Immature natural killer cell (primary cell): ENCODE measurements at regions not wholly inside any gene's neighbourhood (a gene's known extent, or its start where the extent isn't known, plus 50 kb on each side); places are given as distances from the start of the nearest gene placed in this dataset.

Experiments
- DNase-seq, 3 donors: peaks; one replicate each; pipeline ENCODE4 v3.0.0; 2022; ENCODE audit warnings: mixed read lengths in 1 of 3
- H3K27ac Mint-ChIP-seq, 6 donors: one replicate each; pipeline ENCODE4 v1.8.0; 2020; ENCODE audit warnings: mixed read lengths in 6 of 6, mild to moderate bottlenecking in 5 of 6, inconsistent platforms in 4 of 6, moderate library complexity in 3 of 6
- H3K27me3 Mint-ChIP-seq, 3 donors: one replicate each; pipeline ENCODE4 v1.8.0; 2020 to 2021; ENCODE audit warnings: low read depth in 3 of 3, mild to moderate bottlenecking in 3 of 3, mixed read lengths in 3 of 3, moderate library complexity in 3 of 3, inconsistent platforms in 1 of 3
- H3K36me3 Mint-ChIP-seq, 3 donors: one replicate each; pipeline ENCODE4 v1.8.0; 2020; ENCODE audit warnings: mixed read lengths in 3 of 3, inconsistent platforms in 2 of 3, mild to moderate bottlenecking in 2 of 3
- H3K4me1 Mint-ChIP-seq, 2 donors: one replicate each; pipeline ENCODE4 v1.8.0; 2020; ENCODE audit warnings: inconsistent platforms in 2 of 2, mild to moderate bottlenecking in 2 of 2, mixed read lengths in 2 of 2, moderate library complexity in 1 of 2
- H3K4me3 Mint-ChIP-seq, 5 donors: one replicate each; pipeline ENCODE4 v1.8.0; 2020; ENCODE audit warnings: mild to moderate bottlenecking in 5 of 5, mixed read lengths in 5 of 5, inconsistent platforms in 3 of 5, moderate library complexity in 3 of 5
- H3K9me3 Mint-ChIP-seq, 6 donors: one replicate each; pipeline ENCODE4 v1.8.0; 2020; ENCODE audit warnings: mild to moderate bottlenecking in 6 of 6, mixed read lengths in 6 of 6, inconsistent platforms in 4 of 6, moderate library complexity in 3 of 6

DNA sequence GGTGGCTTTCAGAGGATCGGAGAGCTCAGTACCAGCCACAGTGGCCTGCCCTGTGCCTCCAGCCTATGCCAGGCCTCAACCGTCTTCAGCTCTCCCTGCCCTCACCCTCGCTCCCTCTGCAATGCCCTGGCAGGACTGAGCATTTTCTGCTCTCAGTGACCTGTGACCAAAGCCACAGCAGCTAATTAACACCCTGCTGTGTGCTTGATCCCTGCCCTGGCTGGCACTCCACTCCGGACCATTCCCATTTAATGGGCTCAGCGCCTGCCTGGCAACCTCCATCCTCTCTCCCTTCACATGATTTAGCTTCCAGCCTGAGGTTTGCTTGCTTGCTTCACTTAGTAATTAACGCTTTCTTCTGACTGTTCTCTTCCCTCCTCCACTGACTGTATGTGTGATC lies 287.5 kb downstream of the LRFN2 start:
- Mint-ChIP-seq H3K4me3 (no peak overlapping the region), H3K4me1 (no peaks in the 10 kb centered on the region), H3K27me3 (peaks cover 4 to 14% (median 4%) of the 10 kb centered on the region in 3 donors), H3K9me3 (peaks cover 0 to 4% (median 0%) of the 10 kb centered on the region in 6 donors), H3K36me3 (no peaks in the 10 kb centered on the region), H3K27ac (no peak overlapping the region)
- no peak for DNase-seq

DNA sequence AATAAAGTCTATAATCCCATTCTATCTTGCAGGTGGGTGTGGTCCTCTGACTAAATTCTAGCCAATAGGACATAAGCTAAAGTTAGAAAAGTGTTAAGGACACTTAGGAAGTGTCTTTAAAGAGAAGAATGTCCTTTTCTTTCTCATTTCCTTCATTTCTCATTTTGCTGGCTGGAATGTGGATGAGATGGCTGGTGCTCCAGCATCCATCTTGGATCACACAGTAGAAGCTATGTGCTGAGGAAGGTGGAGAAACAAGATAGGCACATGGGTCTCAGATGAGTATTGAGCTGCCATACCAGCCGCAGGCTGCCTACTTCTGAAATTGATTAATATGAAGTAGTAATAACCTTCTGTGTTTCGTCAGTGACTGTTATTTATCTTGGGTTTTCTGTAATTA lies 289.0 kb downstream of the LRFN2 start:
- H3K9me3 Mint-ChIP-seq: peaks cover 0 to 4% (median 0%) of the 10 kb centered on the region in 6 donors
- no peak for DNase-seq
- peaks cover 1 to 14% (median 2%) of the 10 kb centered on the region in 3 donors for H3K27me3 Mint-ChIP-seq
- no peak overlapping the region for H3K4me3 Mint-ChIP-seq
- no peak overlapping the region for H3K27ac Mint-ChIP-seq
- no peaks in the 10 kb centered on the region for H3K4me1 Mint-ChIP-seq
- H3K36me3 Mint-ChIP-seq: no peaks in the 10 kb centered on the region

DNA sequence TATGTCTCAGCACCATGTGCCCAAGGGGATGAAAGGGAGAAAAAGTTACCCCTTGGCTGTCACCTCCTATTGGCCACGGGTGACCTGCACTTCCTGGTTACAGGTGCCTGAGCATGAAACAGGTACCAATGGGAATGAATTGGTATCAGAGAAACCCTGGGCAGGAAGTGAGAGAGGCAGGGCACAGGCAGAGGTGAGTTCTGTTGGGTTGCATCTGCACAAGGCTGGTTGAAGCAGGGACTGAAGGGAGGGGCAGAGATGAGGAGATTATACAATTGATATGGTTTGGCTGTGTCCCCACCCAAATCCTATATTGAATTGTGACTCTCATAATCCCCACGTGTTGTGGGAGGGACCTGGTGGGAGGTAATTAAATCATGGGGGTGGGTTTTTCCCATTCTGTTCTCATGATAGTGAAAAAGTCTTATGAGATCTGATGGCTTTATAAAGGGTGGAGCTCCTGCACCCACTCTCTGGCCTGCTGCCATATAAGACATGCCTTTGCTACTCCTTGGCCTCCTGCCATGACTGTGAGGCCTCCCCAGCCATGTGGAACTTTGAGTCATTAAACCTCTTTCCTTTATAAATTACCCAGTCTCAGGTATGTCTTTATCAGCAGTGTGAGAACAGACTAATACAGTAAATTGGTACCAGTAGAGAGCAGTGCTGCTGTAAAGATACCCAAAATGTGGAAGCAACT lies 291.8 kb downstream of the LRFN2 start:
- DNase-seq: no peak
- H3K4me3 Mint-ChIP-seq: no peak overlapping the region
- no peak overlapping the region for H3K27ac Mint-ChIP-seq
- H3K36me3 Mint-ChIP-seq: no peaks in the 10 kb centered on the region
- H3K4me1 Mint-ChIP-seq: no peaks in the 10 kb centered on the region
- H3K9me3 Mint-ChIP-seq: peaks cover 0 to 4% (median 0%) of the 10 kb centered on the region in 6 donors
- H3K27me3 Mint-ChIP-seq: peaks cover 1 to 15% (median 5%) of the 10 kb centered on the region in 3 donors

DNA sequence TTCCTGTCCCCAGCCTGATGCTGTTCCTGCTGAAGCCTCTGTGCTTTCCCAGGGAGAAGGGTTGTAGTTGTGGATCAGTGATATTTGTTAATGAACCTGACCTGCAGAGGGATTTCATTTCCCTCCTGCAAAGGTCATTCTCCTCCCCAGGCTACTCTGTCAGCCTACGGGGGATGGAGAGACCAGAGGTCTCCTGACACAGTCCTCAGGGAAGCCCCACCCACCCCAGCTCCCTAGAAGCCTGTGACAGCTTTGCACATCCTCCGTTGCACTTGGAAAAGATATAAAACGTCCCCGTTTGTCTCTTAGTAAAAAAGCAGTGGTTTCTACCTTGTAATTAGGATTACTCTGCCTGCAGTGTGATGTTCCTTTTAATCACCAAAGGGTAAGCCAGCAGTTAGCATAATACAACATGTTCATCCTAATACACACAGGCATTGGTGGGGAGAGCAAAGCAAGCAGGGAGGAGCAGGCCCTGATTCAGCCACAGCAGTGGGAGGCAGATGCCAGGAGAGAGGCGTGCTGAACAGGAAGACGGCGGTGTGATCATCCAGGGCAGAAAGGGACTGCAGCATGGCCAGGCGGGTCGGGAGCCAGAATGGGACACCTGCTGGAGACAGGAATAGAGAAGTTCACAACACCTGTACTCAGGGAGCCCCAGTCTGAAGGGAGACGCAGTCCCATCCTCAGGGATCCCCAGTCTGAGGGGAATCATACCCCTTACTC lies 293.5 kb downstream of the LRFN2 start:
- H3K4me3 Mint-ChIP-seq: no peak overlapping the region
- no peaks in the 10 kb centered on the region for H3K36me3 Mint-ChIP-seq
- no peaks in the 10 kb centered on the region for H3K4me1 Mint-ChIP-seq
- no peak overlapping the region for H3K27ac Mint-ChIP-seq
- no peak for DNase-seq
- H3K27me3 Mint-ChIP-seq: peaks cover 4 to 13% (median 5%) of the 10 kb centered on the region in 3 donors
- H3K9me3 Mint-ChIP-seq: peaks cover 0 to 2% (median 0%) of the 10 kb centered on the region in 6 donors

DNA sequence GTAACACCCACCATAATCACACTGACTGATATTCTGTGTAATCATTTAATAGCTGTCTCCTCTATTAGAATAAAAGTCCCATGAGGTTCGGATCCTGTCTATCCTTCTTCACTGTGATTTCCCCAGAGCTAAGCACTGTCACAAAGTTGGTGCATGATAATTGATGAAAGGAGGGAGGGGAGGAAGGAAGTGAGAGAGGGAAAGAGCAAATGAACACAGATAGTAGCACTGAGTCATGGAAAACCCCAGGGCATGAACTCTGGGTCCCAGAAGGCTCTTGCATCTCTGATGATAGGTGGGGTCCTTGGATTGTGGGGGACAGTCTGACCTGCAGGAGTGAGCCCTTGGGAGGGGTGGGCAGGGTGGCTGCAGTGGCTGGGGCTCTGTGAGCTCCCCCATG lies 294.1 kb downstream of the LRFN2 start:
- no peak overlapping the region for H3K4me3 Mint-ChIP-seq
- no peak overlapping the region for H3K27ac Mint-ChIP-seq
- no peaks in the 10 kb centered on the region for H3K36me3 Mint-ChIP-seq
- no peaks in the 10 kb centered on the region for H3K4me1 Mint-ChIP-seq
- peaks cover 0 to 2% (median 0%) of the 10 kb centered on the region in 6 donors for H3K9me3 Mint-ChIP-seq
- peaks cover 4 to 13% (median 5%) of the 10 kb centered on the region in 3 donors for H3K27me3 Mint-ChIP-seq
- DNase-seq: no peak

DNA sequence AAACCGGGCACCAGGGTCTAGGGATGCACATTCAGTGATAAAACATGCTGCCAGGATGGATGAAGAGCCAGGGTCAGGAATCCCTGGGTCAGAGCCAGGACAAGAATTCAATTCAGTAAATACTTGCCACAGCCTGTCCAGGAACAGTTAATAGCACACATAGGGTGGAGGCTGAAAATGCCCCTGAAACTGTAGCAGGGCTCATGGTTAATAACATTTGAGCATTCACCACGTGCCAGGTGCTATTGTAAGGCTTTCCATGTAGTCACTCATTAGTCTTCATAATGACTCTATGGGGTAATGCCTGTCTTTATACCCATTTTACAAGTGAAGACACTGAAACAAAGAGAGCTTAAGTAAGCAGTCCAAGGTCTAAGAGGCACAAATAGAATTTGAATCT lies 296.3 kb downstream of the LRFN2 start:
- H3K27me3 Mint-ChIP-seq: peaks cover 5 to 8% (median 6%) of the 10 kb centered on the region in 3 donors
- H3K9me3 Mint-ChIP-seq: no peaks in the 10 kb centered on the region
- no peak overlapping the region for H3K27ac Mint-ChIP-seq

DNA sequence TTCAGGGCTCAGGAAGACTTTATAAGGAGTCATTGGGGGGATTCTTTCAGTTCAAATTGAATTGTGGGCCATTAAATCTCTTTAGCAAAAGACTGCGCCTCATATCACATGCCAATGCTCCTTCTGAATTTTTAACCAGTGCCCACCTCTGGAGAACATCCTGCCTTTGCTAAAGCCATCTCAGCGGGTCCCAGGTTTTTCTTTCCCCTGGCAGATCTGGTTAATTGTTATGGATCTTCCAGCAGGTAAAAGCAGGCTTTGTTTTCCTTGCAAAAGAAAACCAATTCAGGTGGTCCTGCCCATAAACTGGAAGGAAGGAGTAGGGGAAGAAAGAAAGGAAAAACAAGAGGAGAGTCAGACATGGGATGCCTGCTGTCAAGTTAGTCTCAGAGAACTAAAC lies 298.2 kb downstream of the LRFN2 start:
- H3K27me3 Mint-ChIP-seq: peaks cover 4 to 10% (median 6%) of the 10 kb centered on the region in 3 donors
- H3K9me3 Mint-ChIP-seq: no peaks in the 10 kb centered on the region
- H3K4me3 Mint-ChIP-seq: no peak overlapping the region
- H3K36me3 Mint-ChIP-seq: no peaks in the 10 kb centered on the region
- no peak overlapping the region for H3K27ac Mint-ChIP-seq
- no peaks in the 10 kb centered on the region for H3K4me1 Mint-ChIP-seq
- no peak for DNase-seq

More for the DNA sequence above, 296.3 kb downstream of the LRFN2 start:
- DNase-seq: no peak
- Mint-ChIP-seq H3K36me3 (no peaks in the 10 kb centered on the region), H3K4me1 (no peaks in the 10 kb centered on the region), H3K4me3 (no peak overlapping the region)

DNA sequence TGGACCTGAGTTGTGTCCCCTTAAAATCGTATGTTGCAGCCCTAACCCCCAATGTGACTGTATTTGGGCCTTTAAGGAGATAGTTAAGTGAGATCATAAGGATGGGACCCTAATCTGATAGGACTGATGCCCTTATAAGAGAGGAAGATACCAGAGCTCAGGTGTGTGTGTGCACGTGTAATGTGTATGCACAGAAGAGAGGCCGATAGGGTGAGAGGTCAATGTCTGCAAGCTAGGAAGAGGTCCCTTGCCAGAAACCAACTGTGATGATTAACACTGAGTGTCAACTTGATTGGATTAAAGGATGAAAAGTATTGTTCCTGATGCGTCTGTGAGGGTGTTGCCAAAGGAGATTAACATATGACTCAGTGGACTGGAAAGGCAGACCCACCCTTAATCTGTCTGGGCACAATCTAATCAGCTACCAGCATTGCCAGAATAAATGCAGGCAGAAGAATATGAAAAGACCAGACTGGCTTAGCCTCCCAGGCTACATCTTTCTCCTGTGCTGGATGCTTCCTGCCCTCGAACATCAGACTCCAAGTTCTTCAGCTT lies 299.8 kb downstream of the LRFN2 start:
- H3K27ac Mint-ChIP-seq: no peak overlapping the region
- no peak for DNase-seq
- no peaks in the 10 kb centered on the region for H3K4me1 Mint-ChIP-seq
- no peaks in the 10 kb centered on the region for H3K36me3 Mint-ChIP-seq
- H3K4me3 Mint-ChIP-seq: no peak overlapping the region
- no peaks in the 10 kb centered on the region for H3K9me3 Mint-ChIP-seq
- H3K27me3 Mint-ChIP-seq: peaks cover 6 to 12% (median 6%) of the 10 kb centered on the region in 3 donors

DNA sequence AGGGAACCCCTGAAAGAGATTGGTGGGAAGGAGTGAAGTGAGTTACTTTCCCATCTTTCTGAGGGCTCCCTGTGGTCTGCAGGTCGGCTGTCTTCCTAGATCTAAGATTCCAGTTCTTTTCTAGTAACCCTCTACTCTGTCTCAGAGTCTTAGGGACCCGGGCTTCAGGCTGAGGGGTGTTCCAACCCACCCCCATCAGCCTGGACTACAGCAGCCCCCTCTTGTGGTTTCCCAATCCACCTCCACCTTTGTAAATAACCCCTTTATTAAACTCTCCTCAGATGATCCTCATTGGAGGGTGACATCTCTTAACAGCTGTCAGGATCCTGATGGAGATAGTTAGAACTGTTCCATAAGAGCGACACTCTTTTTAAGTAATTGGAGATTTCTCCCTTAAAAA lies 300.4 kb downstream of the LRFN2 start:
- no peak overlapping the region for H3K27ac Mint-ChIP-seq
- H3K4me1 Mint-ChIP-seq: no peaks in the 10 kb centered on the region
- no peak for DNase-seq
- H3K4me3 Mint-ChIP-seq: no peak overlapping the region
- H3K27me3 Mint-ChIP-seq: peaks cover 4 to 12% (median 6%) of the 10 kb centered on the region in 3 donors
- H3K36me3 Mint-ChIP-seq: no peaks in the 10 kb centered on the region
- H3K9me3 Mint-ChIP-seq: no peaks in the 10 kb centered on the region

DNA sequence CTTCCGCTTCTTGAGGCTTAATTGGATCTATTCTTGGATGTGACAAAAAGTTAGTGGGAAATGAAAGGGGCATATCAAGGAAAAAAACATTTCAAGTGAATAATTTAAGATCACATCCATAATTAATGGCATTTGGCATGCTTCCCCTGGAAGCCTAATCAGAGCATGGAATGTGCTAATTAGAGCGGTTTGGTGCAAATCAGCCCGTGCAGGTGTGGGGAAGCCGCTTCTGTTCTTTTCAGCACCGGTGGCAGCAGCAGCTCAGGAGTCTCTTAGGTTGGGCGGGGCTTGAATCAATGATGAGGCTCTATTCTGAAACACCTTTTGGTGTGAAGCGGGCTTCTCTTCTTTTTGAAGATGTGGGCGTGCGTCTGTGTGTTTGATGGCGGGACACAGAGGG lies 301.2 kb downstream of the LRFN2 start:
- no peak overlapping the region for H3K27ac Mint-ChIP-seq
- no peak overlapping the region for H3K4me3 Mint-ChIP-seq
- no peaks in the 10 kb centered on the region for H3K9me3 Mint-ChIP-seq
- no peaks in the 10 kb centered on the region for H3K4me1 Mint-ChIP-seq
- DNase-seq: no peak
- peaks cover 4 to 12% (median 6%) of the 10 kb centered on the region in 3 donors for H3K27me3 Mint-ChIP-seq
- no peaks in the 10 kb centered on the region for H3K36me3 Mint-ChIP-seq

DNA sequence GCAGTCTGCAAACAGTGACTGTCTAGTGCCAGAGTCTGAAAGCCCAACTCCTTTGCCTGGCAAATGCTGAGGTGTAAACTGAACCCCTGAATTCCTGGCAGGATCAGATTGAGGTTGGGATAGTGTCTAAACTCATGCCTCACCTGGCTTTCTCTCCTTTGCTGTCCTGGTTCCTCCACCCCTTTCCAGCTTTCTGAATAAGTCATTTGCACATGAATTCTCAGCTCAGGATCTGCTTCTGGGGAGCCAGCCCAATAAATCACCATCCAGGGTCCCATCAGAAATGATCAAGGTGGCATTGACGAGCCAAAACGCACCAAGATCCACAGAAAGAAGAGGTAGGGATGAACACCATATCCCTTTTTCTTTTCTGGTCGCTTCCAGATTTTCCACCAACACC lies 301.6 kb downstream of the LRFN2 start:
- Mint-ChIP-seq H3K27me3 (peaks cover 4 to 12% (median 6%) of the 10 kb centered on the region in 3 donors), H3K4me1 (no peaks in the 10 kb centered on the region), H3K36me3 (no peaks in the 10 kb centered on the region), H3K27ac (no peak overlapping the region), H3K9me3 (no peaks in the 10 kb centered on the region), H3K4me3 (no peak overlapping the region)
- DNase-seq: no peak

DNA sequence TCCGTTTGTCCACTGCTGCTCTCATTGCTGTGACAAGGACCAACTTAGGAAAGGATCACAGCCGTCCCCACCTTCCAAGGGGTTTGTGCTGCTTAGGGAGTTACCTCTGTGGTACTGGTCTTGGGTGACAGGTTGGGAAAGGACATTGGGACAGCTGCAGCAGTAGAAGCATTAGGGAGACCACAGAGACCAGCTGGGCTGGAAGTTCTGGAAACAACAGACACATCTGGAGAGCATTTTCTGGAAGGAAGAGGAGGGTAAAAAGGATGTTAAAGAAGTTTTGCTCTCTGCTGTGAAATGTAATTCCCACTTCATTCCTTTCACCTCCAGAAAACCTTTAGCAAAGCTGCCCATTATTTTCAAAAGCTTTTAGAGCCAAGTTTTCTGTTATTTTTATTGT lies 304.2 kb downstream of the LRFN2 start:
- Mint-ChIP-seq H3K4me3 (no peak overlapping the region), H3K27ac (no peak overlapping the region), H3K36me3 (no peaks in the 10 kb centered on the region), H3K27me3 (peaks cover 2 to 18% (median 8%) of the 10 kb centered on the region in 3 donors), H3K4me1 (no peaks in the 10 kb centered on the region), H3K9me3 (no peaks in the 10 kb centered on the region)
- DNase-seq: no peak

DNA sequence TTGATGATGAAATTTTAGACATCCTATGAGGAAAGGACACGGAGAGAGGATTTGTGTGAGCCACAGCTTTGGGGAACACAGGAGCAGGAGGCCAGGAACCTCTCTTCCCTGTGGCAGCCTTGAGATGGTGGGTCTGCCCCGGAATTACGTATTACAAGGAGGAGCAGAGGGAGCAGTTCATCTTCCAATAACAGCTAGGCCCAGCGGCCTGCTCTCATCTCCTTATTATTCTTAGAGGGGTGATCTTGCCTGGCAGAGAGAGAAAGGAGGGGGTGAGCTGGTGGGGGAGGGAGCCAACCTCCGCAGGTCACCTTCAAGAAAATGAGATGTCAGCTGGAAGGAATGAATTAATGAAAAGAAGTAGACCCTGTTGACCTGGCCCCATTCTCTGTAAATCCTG lies 305.8 kb downstream of the LRFN2 start:
- Mint-ChIP-seq H3K27ac (peak overlapping the region in 1 of 6 donors; percentile 0), H3K36me3 (no peaks in the 10 kb centered on the region), H3K27me3 (peaks cover 2 to 18% (median 8%) of the 10 kb centered on the region in 3 donors), H3K9me3 (no peaks in the 10 kb centered on the region), H3K4me1 (no peaks in the 10 kb centered on the region), H3K4me3 (no peak overlapping the region)
- DNase-seq: no peak

DNA sequence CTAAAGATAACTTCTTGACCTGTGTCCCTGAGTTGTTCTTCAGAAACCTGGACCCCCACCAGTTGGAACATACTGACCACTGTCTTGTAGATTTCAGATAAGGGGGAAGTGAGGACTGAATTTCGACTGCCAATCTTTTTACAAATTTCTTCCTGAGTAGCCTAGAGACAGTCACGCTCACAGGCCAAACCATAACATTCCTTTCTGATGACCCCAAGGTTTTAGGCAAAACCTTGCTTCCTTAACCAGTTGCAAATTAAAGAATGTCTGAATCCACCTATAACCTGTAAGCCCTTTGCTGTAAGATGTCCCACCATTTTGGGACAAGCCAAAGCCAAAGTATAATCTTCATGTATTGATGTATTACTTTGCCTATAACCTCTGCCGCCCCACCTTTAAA lies 306.9 kb downstream of the LRFN2 start:
- Mint-ChIP-seq H3K9me3 (no peaks in the 10 kb centered on the region), H3K27me3 (peaks cover 2 to 16% (median 6%) of the 10 kb centered on the region in 3 donors)
- no peak for DNase-seq

More for the DNA sequence above, 306.9 kb downstream of the LRFN2 start:
- Mint-ChIP-seq H3K4me1 (no peaks in the 10 kb centered on the region), H3K27ac (no peak overlapping the region), H3K4me3 (no peak overlapping the region), H3K36me3 (no peaks in the 10 kb centered on the region)
